Astrocyte (in vitro differentiated cells and primary cell): ENCODE measurements at regions not wholly inside any gene's neighbourhood (a gene's known extent, or its start where the extent isn't known, plus 50 kb on each side); places are given as distances from the start of the nearest gene placed in this dataset.

Experiments
- CTCF ChIP-seq: IDR thresholded peaks from 2 replicates; pipeline ENCODE4 v1.5.1; 2011; ENCODE audit warnings: low read depth, mild to moderate bottlenecking, inconsistent platforms, low read length, moderate library complexity; ENCODE audit not compliant: insufficient read depth
- EZH2 ChIP-seq: IDR thresholded peaks from 2 replicates; pipeline ENCODE4 v1.6.1; 2012; ENCODE audit warnings: mild to moderate bottlenecking, low read length, inconsistent platforms; ENCODE audit not compliant: insufficient read depth

- TF ChIP-seq EZH2 = no peak
- no peak for TF ChIP-seq CTCF
Measured at GRCh38 chr6:23334360-23334759, 765.0 kb downstream of the HDGFL1 start.
